ENCODE measurements at regions not wholly inside any gene's neighbourhood (a gene's known extent, or its start where the extent isn't known, plus 50 kb on each side); places are given as distances from the start of the nearest gene placed in this dataset.
"Not testable (repeated sequence)": the region's sequence is repeated elsewhere in the genome, so short reads cannot be mapped to it uniquely, and the experiment has no call there.

- no peak overlapping the region for H3K4me3 ChIP-seq (ENCODE audit: low read depth, low read length)
- H3K36me3 ChIP-seq, result no peaks in the 10 kb centered on the region
- no peak overlapping the region for H3K27ac ChIP-seq
- DNase-seq, result no peak
- H3K27me3 ChIP-seq (ENCODE audit: insufficient read depth, low read depth, severe bottlenecking), result no peaks in the 10 kb centered on the region
- TF ChIP-seq, protein P1, sequence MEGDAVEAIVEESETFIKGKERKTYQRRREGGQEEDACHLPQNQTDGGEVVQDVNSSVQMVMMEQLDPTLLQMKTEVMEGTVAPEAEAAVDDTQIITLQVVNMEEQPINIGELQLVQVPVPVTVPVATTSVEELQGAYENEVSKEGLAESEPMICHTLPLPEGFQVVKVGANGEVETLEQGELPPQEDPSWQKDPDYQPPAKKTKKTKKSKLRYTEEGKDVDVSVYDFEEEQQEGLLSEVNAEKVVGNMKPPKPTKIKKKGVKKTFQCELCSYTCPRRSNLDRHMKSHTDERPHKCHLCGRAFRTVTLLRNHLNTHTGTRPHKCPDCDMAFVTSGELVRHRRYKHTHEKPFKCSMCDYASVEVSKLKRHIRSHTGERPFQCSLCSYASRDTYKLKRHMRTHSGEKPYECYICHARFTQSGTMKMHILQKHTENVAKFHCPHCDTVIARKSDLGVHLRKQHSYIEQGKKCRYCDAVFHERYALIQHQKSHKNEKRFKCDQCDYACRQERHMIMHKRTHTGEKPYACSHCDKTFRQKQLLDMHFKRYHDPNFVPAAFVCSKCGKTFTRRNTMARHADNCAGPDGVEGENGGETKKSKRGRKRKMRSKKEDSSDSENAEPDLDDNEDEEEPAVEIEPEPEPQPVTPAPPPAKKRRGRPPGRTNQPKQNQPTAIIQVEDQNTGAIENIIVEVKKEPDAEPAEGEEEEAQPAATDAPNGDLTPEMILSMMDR (IDR thresholded peaks at IDR 0.05; ENCODE audit: low read depth, low read length), result no peak
- no peaks in the 10 kb centered on the region for H3K9me3 ChIP-seq (ENCODE audit: severe bottlenecking)
Measured at GRCh38 chr3:5358911-5359310, 171.4 kb downstream of the EDEM1 start.

DNA sequence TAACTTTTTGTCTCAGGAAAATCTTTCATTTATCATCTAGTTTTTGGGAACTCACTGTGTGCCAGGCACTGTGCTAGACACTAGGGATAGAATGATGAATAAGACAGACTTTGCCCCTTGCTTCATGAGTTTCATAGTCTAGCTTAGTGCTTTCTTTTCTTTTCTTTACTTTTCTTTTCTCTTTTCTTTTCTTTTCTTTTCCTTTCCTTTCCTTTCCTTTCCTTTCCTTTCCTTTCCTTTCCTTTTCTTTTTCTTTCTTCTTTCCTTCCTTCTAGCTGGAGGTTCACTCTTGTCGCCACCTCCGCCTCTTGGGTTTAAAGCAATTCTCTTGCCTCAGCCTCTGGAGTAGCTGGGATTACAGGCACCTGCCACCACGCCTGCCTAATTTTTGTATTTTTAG lies 172.9 kb downstream of the EDEM1 start:
- Histone ChIP-seq H3K27me3 (ENCODE audit: insufficient read depth, low read depth, severe bottlenecking) (no peaks in the 10 kb centered on the region), H3K36me3 (no peaks in the 10 kb centered on the region), H3K27ac (no peak overlapping the region), H3K9me3 (ENCODE audit: severe bottlenecking) (no peaks in the 10 kb centered on the region), H3K4me3 (ENCODE audit: low read depth, low read length) (no peak overlapping the region)
- TF ChIP-seq, protein P1 (IDR thresholded peaks at IDR 0.05; ENCODE audit: low read depth, low read length), result no peak
- DNase-seq, result no peak

GRCh38 chr3:5366746-5367145 lies 179.2 kb downstream of the EDEM1 start:
- H3K4me3 ChIP-seq (ENCODE audit: low read depth, low read length), result no peak overlapping the region
- H3K27me3 ChIP-seq (ENCODE audit: insufficient read depth, low read depth, severe bottlenecking), result no peaks in the 10 kb centered on the region
- no peak overlapping the region for H3K27ac ChIP-seq
- no peak for DNase-seq
- TF ChIP-seq, protein P1 (IDR thresholded peaks at IDR 0.05; ENCODE audit: low read depth, low read length), result no peak
- no peaks in the 10 kb centered on the region for H3K9me3 ChIP-seq (ENCODE audit: severe bottlenecking)
- no peaks in the 10 kb centered on the region for H3K36me3 ChIP-seq

DNA sequence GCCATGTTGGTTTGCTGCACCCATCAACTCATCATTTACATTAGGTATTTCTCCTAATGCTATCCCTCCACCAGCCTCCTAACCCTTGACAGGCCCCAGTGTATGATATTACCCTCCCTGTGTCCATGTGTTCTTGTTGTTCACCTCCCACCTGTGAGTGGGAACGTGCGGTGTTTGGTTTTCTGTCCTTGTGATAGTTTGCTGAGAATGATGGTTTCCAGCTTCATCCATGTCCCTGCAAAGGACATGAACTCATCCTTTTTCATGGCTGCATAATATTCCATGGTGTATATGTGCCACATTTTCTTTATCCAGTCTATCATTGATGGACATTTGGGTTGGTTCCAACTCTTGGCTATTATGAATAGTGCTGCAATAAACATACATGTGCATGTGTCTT lies 184.0 kb downstream of the EDEM1 start:
- H3K27ac ChIP-seq; DNase-seq; H3K4me3 ChIP-seq (ENCODE audit: low read depth, low read length); H3K36me3 ChIP-seq; H3K9me3 ChIP-seq (ENCODE audit: severe bottlenecking); H3K27me3 ChIP-seq (ENCODE audit: insufficient read depth, low read depth, severe bottlenecking): not testable (repeated sequence)

GRCh38 chr3:5376761-5377160 lies 189.3 kb downstream of the EDEM1 start:
- Histone ChIP-seq H3K9me3 (ENCODE audit: severe bottlenecking) (no peaks in the 10 kb centered on the region), H3K4me3 (ENCODE audit: low read depth, low read length) (no peak overlapping the region), H3K27me3 (ENCODE audit: insufficient read depth, low read depth, severe bottlenecking) (peaks cover 10% of the 10 kb centered on the region), H3K36me3 (no peaks in the 10 kb centered on the region), H3K27ac (no peak overlapping the region)
- TF ChIP-seq, protein P1 (IDR thresholded peaks at IDR 0.05; ENCODE audit: low read depth, low read length), result no peak
- DNase-seq, result no peak

DNA sequence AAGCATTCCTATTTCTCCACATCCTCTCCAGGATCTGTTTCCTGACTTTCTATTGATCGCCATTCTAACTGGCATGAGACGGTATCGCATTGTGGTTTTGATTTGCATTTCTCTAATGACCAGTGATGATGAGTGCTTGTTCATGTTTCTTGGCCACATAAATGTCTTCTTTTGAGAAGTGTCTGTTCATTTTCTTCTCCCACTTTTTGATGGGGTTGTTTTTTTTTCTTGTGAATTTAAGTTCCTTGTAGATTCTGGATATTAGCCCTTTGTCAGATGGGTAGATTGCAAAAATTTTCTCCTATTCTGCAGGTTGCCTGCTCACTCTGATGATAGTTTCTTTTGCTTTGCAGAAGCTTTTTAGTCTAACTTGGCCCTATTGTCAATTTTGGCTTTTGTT lies 191.8 kb downstream of the EDEM1 start:
- H3K27ac ChIP-seq; DNase-seq; H3K9me3 ChIP-seq (ENCODE audit: severe bottlenecking); H3K4me3 ChIP-seq (ENCODE audit: low read depth, low read length); H3K36me3 ChIP-seq: not testable (repeated sequence)
- peaks cover 22% of the 10 kb centered on the region for H3K27me3 ChIP-seq (ENCODE audit: insufficient read depth, low read depth, severe bottlenecking)

DNA sequence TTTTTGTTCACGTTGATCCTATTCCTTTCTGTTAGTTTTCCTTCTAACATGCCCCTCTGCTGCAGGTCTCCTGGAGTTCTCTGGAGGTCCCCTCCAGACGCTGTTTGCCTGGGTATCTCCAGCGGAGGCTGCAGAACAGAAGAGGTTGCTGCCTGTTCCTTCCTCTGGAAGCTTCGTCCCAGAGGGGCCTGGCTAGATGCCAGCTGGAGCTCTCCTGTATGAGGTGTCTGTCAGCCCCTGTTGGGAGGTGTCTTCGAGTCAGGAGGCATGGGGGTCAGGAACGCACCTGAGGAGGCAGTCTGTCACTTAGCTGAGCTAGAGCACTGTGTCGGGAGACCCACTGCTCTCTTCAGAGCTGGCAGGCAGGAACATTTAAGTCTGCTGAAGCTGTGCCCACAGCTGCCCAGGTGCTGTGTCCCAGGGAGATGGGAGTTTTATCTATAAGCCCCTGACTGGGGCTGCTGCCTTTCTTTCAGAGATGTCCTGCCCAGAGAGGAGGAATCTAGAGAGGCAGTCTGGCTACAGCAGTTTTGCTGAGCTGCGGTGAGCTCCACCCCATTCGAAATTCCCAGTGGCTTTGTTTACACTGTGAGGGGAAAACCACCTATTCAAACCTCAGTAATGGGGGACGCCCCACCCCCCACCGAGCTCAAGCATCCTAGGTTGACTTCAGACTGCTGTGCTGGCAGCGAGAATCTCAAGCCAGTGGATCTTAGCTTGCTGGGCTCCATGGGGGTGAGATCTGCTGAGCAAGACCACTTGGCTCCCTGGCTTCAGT lies 196.2 kb downstream of the EDEM1 start:
- H3K4me3 ChIP-seq (ENCODE audit: low read depth, low read length); H3K36me3 ChIP-seq; H3K27ac ChIP-seq; DNase-seq; H3K9me3 ChIP-seq (ENCODE audit: severe bottlenecking): not testable (repeated sequence)
- H3K27me3 ChIP-seq (ENCODE audit: insufficient read depth, low read depth, severe bottlenecking), result peaks cover 39% of the 10 kb centered on the region

Data from WERI-Rb-1 (cell line).